ENCODE measurements at regions not wholly inside any gene's neighbourhood (a gene's known extent, or its start where the extent isn't known, plus 50 kb on each side); places are given as distances from the start of the nearest gene placed in this dataset.

DNA sequence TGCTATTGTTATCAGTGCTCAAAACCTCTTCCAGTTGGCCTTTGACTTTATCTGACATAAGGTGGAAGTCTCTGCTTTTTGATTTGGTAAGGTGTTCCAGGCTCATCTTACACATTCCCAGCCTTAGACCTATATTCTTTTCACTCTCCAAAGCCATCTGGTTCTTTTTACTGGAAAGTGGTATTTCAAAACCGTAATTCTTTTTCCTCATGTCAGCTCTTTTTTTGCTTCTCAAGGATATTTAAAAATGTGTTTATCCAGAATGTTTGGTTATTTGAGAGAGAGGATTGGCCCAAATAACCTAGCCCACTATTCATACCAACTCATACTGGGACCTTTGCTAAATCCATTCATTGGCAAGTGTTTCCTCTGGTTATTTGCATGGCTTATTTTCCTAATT lies 411.2 kb upstream of the PIK3C3 start:
- no peak for DNase-seq
- no peaks in the 10 kb centered on the region for H3K36me3 ChIP-seq
- intact Hi-C loops (cut with DNase I), result no loop called here
- no peak for TF ChIP-seq POLR2A (IDR thresholded peaks at IDR 0.05)
- TF ChIP-seq, protein P1, sequence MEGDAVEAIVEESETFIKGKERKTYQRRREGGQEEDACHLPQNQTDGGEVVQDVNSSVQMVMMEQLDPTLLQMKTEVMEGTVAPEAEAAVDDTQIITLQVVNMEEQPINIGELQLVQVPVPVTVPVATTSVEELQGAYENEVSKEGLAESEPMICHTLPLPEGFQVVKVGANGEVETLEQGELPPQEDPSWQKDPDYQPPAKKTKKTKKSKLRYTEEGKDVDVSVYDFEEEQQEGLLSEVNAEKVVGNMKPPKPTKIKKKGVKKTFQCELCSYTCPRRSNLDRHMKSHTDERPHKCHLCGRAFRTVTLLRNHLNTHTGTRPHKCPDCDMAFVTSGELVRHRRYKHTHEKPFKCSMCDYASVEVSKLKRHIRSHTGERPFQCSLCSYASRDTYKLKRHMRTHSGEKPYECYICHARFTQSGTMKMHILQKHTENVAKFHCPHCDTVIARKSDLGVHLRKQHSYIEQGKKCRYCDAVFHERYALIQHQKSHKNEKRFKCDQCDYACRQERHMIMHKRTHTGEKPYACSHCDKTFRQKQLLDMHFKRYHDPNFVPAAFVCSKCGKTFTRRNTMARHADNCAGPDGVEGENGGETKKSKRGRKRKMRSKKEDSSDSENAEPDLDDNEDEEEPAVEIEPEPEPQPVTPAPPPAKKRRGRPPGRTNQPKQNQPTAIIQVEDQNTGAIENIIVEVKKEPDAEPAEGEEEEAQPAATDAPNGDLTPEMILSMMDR (IDR thresholded peaks at IDR 0.05), result no peak
- ATAC-seq, result no peak
- no peak overlapping the region for H3K27ac ChIP-seq
- WGBS, 4 donors, result 83 to 98% (median 89%) methylated on average over 1 of the region's 1 CpG
- H3K4me1 ChIP-seq, result no peaks in the 10 kb centered on the region
- no peaks in the 10 kb centered on the region for H3K27me3 ChIP-seq
- no peaks in the 10 kb centered on the region for H3K9me3 ChIP-seq
- H3K4me3 ChIP-seq, result no peak overlapping the region

DNA sequence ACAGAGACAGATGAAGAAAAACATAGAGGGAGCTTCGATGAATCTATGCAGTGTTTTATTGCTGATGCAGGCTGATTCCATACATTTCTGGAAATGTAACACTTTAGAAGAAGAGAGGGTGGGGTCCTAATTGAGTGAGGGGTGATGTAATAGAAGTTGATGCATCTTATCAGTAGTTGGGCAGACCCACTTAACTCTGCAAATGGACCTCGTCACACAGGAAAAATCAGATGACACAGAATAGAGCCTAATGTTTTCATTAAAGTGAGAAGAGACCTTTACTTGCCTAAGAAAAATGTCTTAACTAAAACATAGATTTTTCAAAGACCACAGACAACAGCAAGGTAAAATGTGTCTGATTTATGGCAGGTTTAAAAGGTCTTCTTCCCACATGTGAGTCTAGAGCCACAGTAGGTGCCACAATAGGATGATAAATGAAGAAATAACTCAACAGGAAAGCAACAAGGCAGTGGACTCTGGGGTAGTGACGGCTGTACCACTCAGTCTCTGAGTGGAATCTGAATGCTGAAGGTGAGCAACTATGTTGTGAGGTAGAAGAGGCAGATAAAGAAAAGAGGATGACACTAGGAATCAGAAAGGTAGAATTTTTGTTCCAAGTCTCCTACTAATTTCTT lies 414.7 kb upstream of the PIK3C3 start:
- Histone ChIP-seq H3K4me3 (no peak overlapping the region), H3K4me1 (no peaks in the 10 kb centered on the region), H3K9me3 (no peaks in the 10 kb centered on the region), H3K27ac (no peak overlapping the region), H3K36me3 (no peaks in the 10 kb centered on the region), H3K27me3 (no peaks in the 10 kb centered on the region)
- 87 to 88% (median 88%) methylated on average over 3 of the region's 3 CpGs for WGBS, 4 donors
- intact Hi-C loops (cut with DNase I), result no loop called here
- TF ChIP-seq, protein P1 (IDR thresholded peaks at IDR 0.05), result no peak
- TF ChIP-seq POLR2A (IDR thresholded peaks at IDR 0.05), result no peak
- DNase-seq (no peak), ATAC-seq (no peak)

DNA sequence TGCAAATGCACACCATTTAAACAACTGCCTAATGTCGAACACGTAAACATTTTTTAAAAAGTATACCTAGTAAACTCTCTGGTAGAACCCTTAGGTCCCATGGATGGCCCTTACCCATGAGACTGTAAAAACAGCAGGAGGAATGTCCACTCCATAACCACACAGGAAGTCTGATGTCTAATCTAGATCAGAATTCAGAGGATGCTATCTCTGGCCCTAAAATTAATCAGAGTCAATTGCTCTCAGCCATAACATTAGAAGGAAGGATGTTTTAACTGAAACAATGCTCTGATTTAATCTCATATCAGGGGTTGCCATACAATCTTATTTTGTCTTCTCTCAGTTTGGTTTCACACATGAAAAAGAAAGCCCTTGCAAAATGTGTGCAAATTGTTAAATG lies 416.3 kb upstream of the PIK3C3 start:
- Histone ChIP-seq H3K4me3 (no peak overlapping the region), H3K9me3 (no peaks in the 10 kb centered on the region), H3K27ac (no peak overlapping the region), H3K27me3 (no peaks in the 10 kb centered on the region), H3K4me1 (no peaks in the 10 kb centered on the region), H3K36me3 (no peaks in the 10 kb centered on the region)
- ATAC-seq (no peak), DNase-seq (no peak)
- TF ChIP-seq POLR2A (IDR thresholded peaks at IDR 0.05), result no peak
- TF ChIP-seq, protein P1 (IDR thresholded peaks at IDR 0.05), result no peak
- WGBS, 4 donors, result 85 to 91% (median 87%) methylated on average over 2 of the region's 2 CpGs
- intact Hi-C loops (cut with DNase I), result no loop called here

DNA sequence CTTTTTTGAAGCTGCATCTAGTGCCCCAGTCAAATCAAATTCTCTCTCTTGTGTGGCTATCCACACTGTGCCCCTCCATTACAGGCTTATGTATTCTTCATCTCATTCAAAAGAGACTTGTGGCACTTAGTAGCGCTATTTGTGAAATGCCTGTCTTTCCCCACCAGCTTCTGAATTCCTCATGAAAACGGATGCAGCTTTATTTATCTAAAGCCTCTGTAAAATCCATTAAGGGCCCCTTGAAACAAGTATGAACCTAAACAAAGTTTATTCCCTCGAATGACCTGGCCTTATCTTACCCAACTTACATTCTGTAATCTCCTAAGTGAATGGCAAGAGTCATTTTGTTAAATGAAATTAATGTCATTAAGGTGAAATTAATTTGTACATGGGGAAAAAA lies 417.4 kb upstream of the PIK3C3 start:
- Histone ChIP-seq H3K36me3 (no peaks in the 10 kb centered on the region), H3K4me3 (no peak overlapping the region), H3K4me1 (no peaks in the 10 kb centered on the region), H3K9me3 (no peaks in the 10 kb centered on the region), H3K27ac (no peak overlapping the region), H3K27me3 (no peaks in the 10 kb centered on the region)
- 40 to 57% (median 49%) methylated on average over 3 of the region's 3 CpGs for WGBS, 4 donors
- DNase-seq, result no peak
- no peak for ATAC-seq
- intact Hi-C loops (cut with DNase I), result no loop called here
- no peak for TF ChIP-seq POLR2A (IDR thresholded peaks at IDR 0.05)
- TF ChIP-seq, protein P1 (IDR thresholded peaks at IDR 0.05), result no peak
